Keratinocyte (primary cell): ENCODE measurements at regions not wholly inside any gene's neighbourhood (a gene's known extent, or its start where the extent isn't known, plus 50 kb on each side); places are given as distances from the start of the nearest gene placed in this dataset.

Experiments used
- CTCF ChIP-seq, 3 experiments: IDR thresholded peaks in 1 of 3; conservative IDR thresholded peaks in 1 of 3; optimal IDR thresholded peaks in 1 of 3; 2 replicates in 2 of 3; 3 replicates in 1 of 3; pipeline versions ENCODE3 to v1.5.1; 2011; ENCODE audit warnings: low read length in 3 of 3, mild to moderate bottlenecking in 3 of 3, moderate library complexity in 2 of 3, control low read depth in 1 of 3, inconsistent platforms in 1 of 3; ENCODE audit not compliant: insufficient read depth in 2 of 3; ENCODE audit errors: extremely low read depth in 1 of 3
- EZH2 ChIP-seq: IDR thresholded peaks from one replicate; pipeline ENCODE4 v1.6.1; 2012; ENCODE audit warnings: inconsistent platforms, mild to moderate bottlenecking, low read length, moderate library complexity

GRCh38 chr2:235283246-235283645 lies 210.6 kb upstream of the AGAP1 start:
- TF ChIP-seq CTCF (optimal IDR thresholded peaks at IDR 0.05 in 1 of 3, IDR thresholded peaks at IDR 0.05 in 1 of 3, conservative IDR thresholded peaks at IDR 0.05 in 1 of 3; ENCODE audit: extremely low read depth in 1 of 3, insufficient read depth in 2 of 3, low read length in 3 of 3) = no peak
- TF ChIP-seq EZH2 = no peak
